IMR-90 (cell line): ENCODE measurements at regions not wholly inside any gene's neighbourhood (a gene's known extent, or its start where the extent isn't known, plus 50 kb on each side); places are given as distances from the start of the nearest gene placed in this dataset.
A peak's percentile ranks its signal among the peaks of the same experiment; 100 is the strongest.

Experiments used
- ATAC-seq: fragments of 200-7000 bp; cut with Tn5 transposase; 2 replicates; pipeline ENCODE4 v1.9.1; 2020; ENCODE audit warnings: low read depth, mild to moderate bottlenecking, moderate library complexity
- BruUV-seq: library from RNA; stranded (reverse); fragments of 400-500 nt; replicated peaks from 2 replicates; lab custom pipeline; 2021; lab: Mats Ljungman, UMichigan
- CTCF ChIA-PET: fragments of 300-600 bp; formaldehyde crosslinking; extraction: SDS; loops from one replicate; lab custom pipeline; 2021; ENCODE audit warnings: antibody characterized with exemption; lab: Yijun Ruan, JAX
- POLR2A ChIA-PET: fragments of 300-600 bp; sonication (Branson Sonifier 250); formaldehyde crosslinking; loops from one replicate; lab custom pipeline; 2022; ENCODE audit warnings: antibody characterized with exemption; ENCODE audit not compliant: unreplicated experiment; lab: Charles Lee
- DNase-seq: peaks from one replicate; pipeline ENCODE4 v3.0.0; 2013
- H2AFZ ChIP-seq: replicated peaks from 2 replicates; pipeline ENCODE3; 2013; ENCODE audit warnings: low read length, mild to moderate bottlenecking; ENCODE audit not compliant: poor library complexity
- H2AK5ac ChIP-seq: 2 replicates; pipeline ENCODE4 v1.6.1; 2013; ENCODE audit warnings: low read depth, low read length, inconsistent platforms
- H2AK9ac ChIP-seq: replicated peaks from 2 replicates; pipeline ENCODE3; 2013; ENCODE audit warnings: mild to moderate bottlenecking, low read depth, low read length, moderate library complexity; ENCODE audit not compliant: poor library complexity
- H2BK120ac ChIP-seq: 2 replicates; pipeline ENCODE4 v1.6.1; 2013; ENCODE audit warnings: low read depth, low read length, inconsistent platforms
- H2BK15ac ChIP-seq: 3 replicates; pipeline ENCODE4 v1.6.1; 2013; ENCODE audit warnings: low read depth, low read length, inconsistent platforms
- H2BK20ac ChIP-seq: 2 replicates; pipeline ENCODE4 v1.6.1; 2013; ENCODE audit warnings: low read depth, mild to moderate bottlenecking, inconsistent platforms, low read length, moderate library complexity
- H2BK5ac ChIP-seq: 2 replicates; pipeline ENCODE4 v1.6.1; 2013; ENCODE audit warnings: mild to moderate bottlenecking, low read depth, low read length, inconsistent platforms; ENCODE audit not compliant: poor library complexity, severe bottlenecking
- H3K14ac ChIP-seq: replicated peaks from 2 replicates; pipeline ENCODE4 v1.6.1; 2013; ENCODE audit warnings: low read depth, low read length, inconsistent platforms
- H3K18ac ChIP-seq: 2 replicates; pipeline ENCODE4 v1.6.1; 2013; ENCODE audit warnings: low read depth, low read length, control low read depth
- H3K23ac ChIP-seq: 2 replicates; pipeline ENCODE4 v1.6.1; 2013; ENCODE audit warnings: low read depth, low read length, inconsistent platforms
- H3K27ac ChIP-seq: 2 replicates; pipeline ENCODE4 v1.5.1; 2013; ENCODE audit warnings: mild to moderate bottlenecking, control low read depth, low read length; ENCODE audit not compliant: insufficient read depth
- H3K27me3 ChIP-seq: 2 replicates; pipeline ENCODE4 v1.6.1; 2013; ENCODE audit warnings: low read length; ENCODE audit not compliant: control insufficient read depth, insufficient read depth
- H3K36me3 ChIP-seq: 2 replicates; pipeline ENCODE4 v1.6.1; 2013; ENCODE audit warnings: low read length, mixed read lengths; ENCODE audit not compliant: control insufficient read depth, insufficient read depth
- H3K4ac ChIP-seq: 2 replicates; pipeline ENCODE4 v1.6.1; 2013; ENCODE audit warnings: low read depth, low read length, inconsistent platforms
- H3K4me1 ChIP-seq: 2 replicates; pipeline ENCODE4 v1.6.1; 2013; ENCODE audit warnings: low read length, mixed read lengths; ENCODE audit not compliant: control insufficient read depth, insufficient read depth
- H3K4me2 ChIP-seq: 2 replicates; pipeline ENCODE4 v1.6.1; 2013; ENCODE audit warnings: low read depth, mild to moderate bottlenecking, control low read depth, low read length, moderate library complexity
- H3K4me3 ChIP-seq: 2 replicates; pipeline ENCODE4 v1.5.1; 2013; ENCODE audit warnings: low read depth, mild to moderate bottlenecking, control low read depth, low read length, moderate library complexity; ENCODE audit not compliant: insufficient read depth
- H3K56ac ChIP-seq: 2 replicates; pipeline ENCODE4 v1.6.1; 2013; ENCODE audit warnings: low read length, inconsistent platforms; ENCODE audit not compliant: insufficient read depth; ENCODE audit errors: extremely low read depth
- H3K79me1 ChIP-seq, 2 experiments: 2 replicates each; pipeline ENCODE4 v1.6.1; 2013; ENCODE audit warnings: low read length in 2 of 2, inconsistent platforms in 1 of 2, low read depth in 1 of 2
- H3K9ac ChIP-seq: 2 replicates; pipeline ENCODE4 v1.6.1; 2013; ENCODE audit warnings: low read depth, low read length, control low read depth
- H3K9me1 ChIP-seq: 2 replicates; pipeline ENCODE4 v1.6.1; 2013; ENCODE audit warnings: low read length, inconsistent platforms; ENCODE audit not compliant: insufficient read depth
- H3K9me3 ChIP-seq: 2 replicates; pipeline ENCODE4 v1.6.1; 2013; ENCODE audit warnings: low read length; ENCODE audit not compliant: control insufficient read depth, insufficient read depth
- H4K20me1 ChIP-seq: 2 replicates; pipeline ENCODE4 v1.6.1; 2013; ENCODE audit warnings: low read length, inconsistent platforms; ENCODE audit not compliant: insufficient read depth
- H4K5ac ChIP-seq: 2 replicates; pipeline ENCODE4 v1.6.1; 2013; ENCODE audit warnings: mild to moderate bottlenecking, low read depth, low read length, control low read depth
- H4K8ac ChIP-seq, 2 experiments: 2 replicates each; pipeline ENCODE4 v1.6.1; 2013; ENCODE audit warnings: low read depth in 2 of 2, low read length in 2 of 2, control low read depth in 1 of 2, inconsistent platforms in 1 of 2
- H4K91ac ChIP-seq: 2 replicates; pipeline ENCODE4 v1.6.1; 2013; ENCODE audit warnings: low read depth, low read length, inconsistent platforms; ENCODE audit not compliant: insufficient read depth
- CEBPB ChIP-seq: IDR thresholded peaks from 2 replicates; pipeline ENCODE4 v1.6.1; 2012; ENCODE audit warnings: low read depth, low read length, improper control_type of control experiment
- CHD1 ChIP-seq: IDR thresholded peaks from 2 replicates; pipeline ENCODE4 v1.6.1; 2012; ENCODE audit warnings: low read depth, low read length, improper control_type of control experiment
- CTCF ChIP-seq: conservative IDR thresholded peaks from 2 replicates; pipeline ENCODE4 v1.5.1; 2012; ENCODE audit warnings: mild to moderate bottlenecking, low read depth, low read length, improper control_type of control experiment
- ELK1 ChIP-seq: fragments of 150-350 bp; IDR thresholded peaks from 2 replicates; pipeline ENCODE4 v1.6.1; 2016; ENCODE audit warnings: low read depth, mild to moderate bottlenecking, low read length, moderate library complexity, borderline replicate concordance
- MAZ ChIP-seq: IDR thresholded peaks from 2 replicates; pipeline ENCODE4 v1.6.1; 2012; ENCODE audit warnings: low read depth, mild to moderate bottlenecking, low read length, improper control_type of control experiment, moderate library complexity, borderline replicate concordance
- MXI1 ChIP-seq: IDR thresholded peaks from 2 replicates; pipeline ENCODE4 v1.6.1; 2012; ENCODE audit warnings: low read depth, mild to moderate bottlenecking, low read length, moderate library complexity, borderline replicate concordance
- POLR2A ChIP-seq: IDR thresholded peaks from 2 replicates; pipeline ENCODE4 v1.6.1; 2012; ENCODE audit warnings: mild to moderate bottlenecking, low read depth, low read length
- RAD21 ChIP-seq: IDR thresholded peaks from 2 replicates; pipeline ENCODE4 v1.6.1; 2012; ENCODE audit warnings: low read length, improper control_type of control experiment
- RCOR1 ChIP-seq: IDR thresholded peaks from 2 replicates; pipeline ENCODE4 v1.6.1; 2012; ENCODE audit warnings: mild to moderate bottlenecking, low read length, improper control_type of control experiment; ENCODE audit not compliant: insufficient replicate concordance
- RFX5 ChIP-seq: IDR thresholded peaks from 2 replicates; pipeline ENCODE4 v1.8.0; 2012; ENCODE audit warnings: low read depth, mild to moderate bottlenecking, low read length, moderate library complexity
- SMC3 ChIP-seq: fragments of 150-350 bp; IDR thresholded peaks from 2 replicates; pipeline ENCODE4 v1.6.1; 2016; ENCODE audit warnings: low read depth, mild to moderate bottlenecking, antibody characterized with exemption, low read length, moderate library complexity
- USF2 ChIP-seq: fragments of 150-350 bp; IDR thresholded peaks from 2 replicates; pipeline ENCODE4 v1.6.1; 2017; ENCODE audit warnings: mild to moderate bottlenecking, antibody characterized with exemption, low read length, low read depth
- WGBS, 2 experiments: methylation state at CpG; one replicate each; pipeline versions ENCODE4 v1.1.5 to v1.1.7; 2013; ENCODE audit warnings: missing lambda C conversion rate in 2 of 2; ENCODE audit not compliant: insufficient read length in 1 of 2; ENCODE audit errors: extremely low coverage in 2 of 2; 5-methylcytosine and 5-hydroxymethylcytosine counted together
- dilution Hi-C: fragments of 300-500 bp; cut with HindIII; formaldehyde crosslinking; loops from one replicate; pipeline ENCODE4 v1.14.3; 2018; ENCODE audit warnings: low sequenced_read_pairs; ENCODE audit not compliant: unreplicated experiment
- in situ Hi-C: fragments of 300-500 bp; cut with MboI; formaldehyde crosslinking; loops from 3 replicates; pipeline ENCODE4 v1.14.3; 2019; ENCODE audit warnings: low sequenced_read_pairs, inconsistent platforms, mixed read lengths
- intact Hi-C: fragments of 100-400 bp; cut with micrococcal nuclease; formaldehyde crosslinking; loops from 2 replicates; pipeline ENCODE4 v1.10.0; 2022

- Histone ChIP-seq H3K4me1 (peaks cover 17% of the 10 kb centered on the region), H3K79me1 (peaks cover 0 to 19% of the 10 kb centered on the region in 2 experiments; a peak in 2 of 4 replicates), H3K14ac (no peak overlapping the region), H3K27ac (no peak overlapping the region), H3K9ac (no peak overlapping the region), H4K5ac (no peak overlapping the region), H2BK5ac (no peak overlapping the region), H2AK5ac (peak overlapping the region; percentile 64), H3K56ac (no peak overlapping the region), H3K36me3 (no peaks in the 10 kb centered on the region), H3K27me3 (no peaks in the 10 kb centered on the region), H2AFZ (no peak overlapping the region), H2BK20ac (peak overlapping the region; percentile 44), H4K91ac (peak overlapping the region; percentile 80), H3K4me2 (no peak overlapping the region), H2BK15ac (peak overlapping the region; percentile 98; the same call in 2 of the 3 replicates), H2AK9ac (no peak overlapping the region), H3K23ac (0 out of 2 replicates have a peak overlapping the region, but pooled peaks have one; percentile 25), H3K4ac (peak overlapping the region; percentile 88), H2BK120ac (peak overlapping the region; percentile 98), H4K8ac (no peak overlapping the region), H3K9me1 (peaks cover 21% of the 10 kb centered on the region), H3K9me3 (peaks cover 5% of the 10 kb centered on the region), H3K18ac (peak overlapping the region; percentile 36; the same call in 1 of the 2 replicates), H3K4me3 (no peak overlapping the region), H4K20me1 (no peaks in the 10 kb centered on the region)
- POLR2A ChIA-PET, result no interaction called here
- no peak for ATAC-seq
- in situ Hi-C loops, result no loop called here
- 80% methylated on average over 1 of the region's 9 CpGs; no CpG with 5 or more reads in 1 of the 2 experiments for WGBS, 2 experiments
- DNase-seq, result no peak
- no TSS peak for BruUV-seq
- TF ChIP-seq MAZ (no peak), ELK1 (no peak), POLR2A (no peak), RCOR1 (no peak), USF2 (no peak), MXI1 (no peak), SMC3 (no peak), CEBPB (no peak), RFX5 (no peak), CHD1 (no peak), RAD21 (no peak), CTCF (no peak)
- dilution Hi-C loops, result no loop called here
- intact Hi-C loops, result no loop called here
- CTCF ChIA-PET, result no interaction called here
These were observed 261.9 kb upstream of the FOXF1 start for GRCh38 chr16:86248310-86248905.
